CD4-positive, alpha-beta T cell treated with Interleukin-17A for 4 hours (primary cell): ENCODE measurements at regions not wholly inside any gene's neighbourhood (a gene's known extent, or its start where the extent isn't known, plus 50 kb on each side); places are given as distances from the start of the nearest gene placed in this dataset.
"Not testable (repeated sequence)": the region's sequence is repeated elsewhere in the genome, so short reads cannot be mapped to it uniquely, and the experiment has no call there.

Experiments used
- DNase-seq: peaks from one replicate; pipeline ENCODE4 v3.0.0-alpha.2; 2020; ENCODE audit warnings: mixed read lengths

- no peak for DNase-seq
These were observed 620.5 kb upstream of the CITED2 start for GRCh38 chr6:139994998-139995397.

- DNase-seq: no peak
These were observed 616.5 kb upstream of the CITED2 start for GRCh38 chr6:139990856-139991465.

- DNase-seq: no peak
These were observed 615.7 kb upstream of the CITED2 start for GRCh38 chr6:139990026-139990686.

GRCh38 chr6:139988685-139989084 lies 614.2 kb upstream of the CITED2 start:
- no peak for DNase-seq

- DNase-seq: no peak
These were observed 612.6 kb upstream of the CITED2 start for GRCh38 chr6:139987091-139987490.

- no peak for DNase-seq
These were observed 610.9 kb upstream of the CITED2 start for GRCh38 chr6:139985236-139985815.

- DNase-seq: no peak
These were observed 609.9 kb upstream of the CITED2 start for GRCh38 chr6:139984317-139984716.

- DNase-seq: no peak
These were observed 609.3 kb upstream of the CITED2 start for GRCh38 chr6:139983555-139984276.

- DNase-seq: no peak
These were observed 608.3 kb upstream of the CITED2 start for GRCh38 chr6:139982652-139983295.

- no peak for DNase-seq
These were observed 607.7 kb upstream of the CITED2 start for GRCh38 chr6:139982195-139982594.

GRCh38 chr6:139981768-139982181 lies 607.3 kb upstream of the CITED2 start:
- DNase-seq: no peak

- no peak for DNase-seq
These were observed 606.7 kb upstream of the CITED2 start for GRCh38 chr6:139981066-139981624.

GRCh38 chr6:139980631-139981030 lies 606.2 kb upstream of the CITED2 start:
- DNase-seq: not testable (repeated sequence)

- no peak for DNase-seq
These were observed 604.7 kb upstream of the CITED2 start for GRCh38 chr6:139979021-139979725.

- no peak for DNase-seq
These were observed 603.5 kb upstream of the CITED2 start for GRCh38 chr6:139977887-139978332.

GRCh38 chr6:139973669-139974344 lies 599.4 kb upstream of the CITED2 start:
- no peak for DNase-seq

GRCh38 chr6:139972116-139972515 lies 597.7 kb upstream of the CITED2 start:
- no peak for DNase-seq

GRCh38 chr6:139970591-139970991 lies 596.1 kb upstream of the CITED2 start:
- no peak for DNase-seq

GRCh38 chr6:139967497-139967896 lies 593.0 kb upstream of the CITED2 start:
- DNase-seq: no peak

GRCh38 chr6:139965393-139965792 lies 590.9 kb upstream of the CITED2 start:
- no peak for DNase-seq

- DNase-seq: no peak
These were observed 590.3 kb upstream of the CITED2 start for GRCh38 chr6:139964737-139965136.
